Parathyroid adenoma (tissue), 2 donors: ENCODE measurements at regions not wholly inside any gene's neighbourhood (a gene's known extent, or its start where the extent isn't known, plus 50 kb on each side); places are given as distances from the start of the nearest gene placed in this dataset.

Source experiments
- H2AFZ ChIP-seq: fragments of 300-600 bp; sonication (generic); one replicate; pipeline ENCODE4 v1.7.0; 2017; ENCODE audit warnings: antibody characterized with exemption, mild to moderate bottlenecking
- H3K27ac ChIP-seq: fragments of 300-600 bp; sonication (generic); one replicate; pipeline ENCODE4 v1.7.0; 2017
- H3K27me3 ChIP-seq: fragments of 300-600 bp; sonication (generic); one replicate; pipeline ENCODE4 v1.7.0; 2017; ENCODE audit warnings: low read length; ENCODE audit not compliant: control insufficient read depth, insufficient read depth
- H3K36me3 ChIP-seq: fragments of 300-600 bp; sonication (generic); one replicate; pipeline ENCODE4 v1.7.0; 2017; ENCODE audit warnings: low read length; ENCODE audit not compliant: control insufficient read depth, insufficient read depth
- H3K4me1 ChIP-seq: fragments of 300-600 bp; sonication (generic); one replicate; pipeline ENCODE4 v1.7.0; 2017; ENCODE audit warnings: control low read depth
- H3K4me2 ChIP-seq: fragments of 300-600 bp; sonication (generic); one replicate; pipeline ENCODE4 v1.7.0; 2017; ENCODE audit warnings: low read length
- H3K4me3 ChIP-seq: fragments of 300-600 bp; sonication (generic); one replicate; pipeline ENCODE4 v1.7.0; 2017; ENCODE audit warnings: low read depth, low read length
- H3K79me2 ChIP-seq: fragments of 300-600 bp; sonication (generic); one replicate; pipeline ENCODE4 v1.7.0; 2017; ENCODE audit warnings: control low read depth
- H3K9ac ChIP-seq: fragments of 300-600 bp; sonication (generic); one replicate; pipeline ENCODE4 v1.7.0; 2017; ENCODE audit warnings: mild to moderate bottlenecking
- H3K9me3 ChIP-seq: fragments of 300-600 bp; sonication (generic); one replicate; pipeline ENCODE4 v1.7.0; 2017; ENCODE audit warnings: low read length; ENCODE audit not compliant: control insufficient read depth
- CTCF ChIP-seq: fragments of 300-600 bp; sonication (generic); IDR thresholded peaks from one replicate; pipeline ENCODE4 v1.7.0; 2017; ENCODE audit warnings: antibody characterized with exemption, mild to moderate bottlenecking
- donor health status: primary hyperparathyroidism.

- no peaks in the 10 kb centered on the region for H3K36me3 ChIP-seq
- no peak overlapping the region for H3K9ac ChIP-seq
- no peaks in the 10 kb centered on the region for H3K9me3 ChIP-seq
- H3K4me1 ChIP-seq: peaks cover 10% of the 10 kb centered on the region
- peaks cover 21% of the 10 kb centered on the region for H3K79me2 ChIP-seq
- no peak for TF ChIP-seq CTCF
- H3K27ac ChIP-seq: no peak overlapping the region
- no peak overlapping the region for H2AFZ ChIP-seq
- H3K4me3 ChIP-seq: no peak overlapping the region
- no peaks in the 10 kb centered on the region for H3K27me3 ChIP-seq
- no peak overlapping the region for H3K4me2 ChIP-seq
Measured at GRCh38 chr16:85378145-85379040, 234.7 kb upstream of the GSE1 start.

- H3K4me3 ChIP-seq: no peak overlapping the region
- no peak for TF ChIP-seq CTCF
- no peaks in the 10 kb centered on the region for H3K27me3 ChIP-seq
- no peaks in the 10 kb centered on the region for H3K9me3 ChIP-seq
- no peaks in the 10 kb centered on the region for H3K36me3 ChIP-seq
- H3K79me2 ChIP-seq: peaks cover 20% of the 10 kb centered on the region
- no peak overlapping the region for H3K9ac ChIP-seq
- no peak overlapping the region for H3K4me2 ChIP-seq
- H3K4me1 ChIP-seq: peaks cover 10% of the 10 kb centered on the region
- H2AFZ ChIP-seq: no peak overlapping the region
- no peak overlapping the region for H3K27ac ChIP-seq
Measured at GRCh38 chr16:85379041-85380001, 233.8 kb upstream of the GSE1 start.

GRCh38 chr16:85380002-85380395, 233.1 kb upstream of the GSE1 start:
- H3K36me3 ChIP-seq: no peaks in the 10 kb centered on the region
- H3K4me2 ChIP-seq: no peak overlapping the region
- no peaks in the 10 kb centered on the region for H3K9me3 ChIP-seq
- H3K9ac ChIP-seq: no peak overlapping the region
- no peaks in the 10 kb centered on the region for H3K27me3 ChIP-seq
- TF ChIP-seq CTCF: no peak
- H3K27ac ChIP-seq: no peak overlapping the region
- H2AFZ ChIP-seq: no peak overlapping the region
- peaks cover 18% of the 10 kb centered on the region for H3K79me2 ChIP-seq
- peaks cover 10% of the 10 kb centered on the region for H3K4me1 ChIP-seq
- H3K4me3 ChIP-seq: no peak overlapping the region

- Histone ChIP-seq H3K27me3 (no peaks in the 10 kb centered on the region), H3K9me3 (no peaks in the 10 kb centered on the region), H3K79me2 (peaks cover 14% of the 10 kb centered on the region), H3K36me3 (no peaks in the 10 kb centered on the region), H2AFZ (no peak overlapping the region), H3K27ac (no peak overlapping the region), H3K9ac (no peak overlapping the region), H3K4me2 (no peak overlapping the region), H3K4me1 (peaks cover 10% of the 10 kb centered on the region), H3K4me3 (no peak overlapping the region)
- no peak for TF ChIP-seq CTCF
Measured at GRCh38 chr16:85380905-85381737, 232.0 kb upstream of the GSE1 start.
